H1 (cell line): ENCODE measurements at regions not wholly inside any gene's neighbourhood (a gene's known extent, or its start where the extent isn't known, plus 50 kb on each side); places are given as distances from the start of the nearest gene placed in this dataset.

ENCODE experiments used
- CTCF ChIA-PET: fragments of 300-600 bp; sonication (Branson Sonifier 250); formaldehyde crosslinking; loops from one replicate; lab custom pipeline; 2021; ENCODE audit not compliant: partially characterized antibody; lab: Charles Lee
- POLR2A ChIA-PET: fragments of 300-600 bp; sonication (Branson Sonifier 250); formaldehyde crosslinking; loops from one replicate; lab custom pipeline; 2021; ENCODE audit warnings: inconsistent platforms; ENCODE audit not compliant: partially characterized antibody; lab: Charles Lee
- DNase-seq, 2 experiments: peaks; one replicate each; pipeline versions ENCODE4 v3.0.0 to v3.0.0-alpha.2; 2010 to 2022; ENCODE audit warnings: low spot score in 2 of 2, low read depth in 1 of 2, mixed read lengths in 1 of 2
- FAIRE-seq: peaks from 2 replicates; lab custom pipeline; 2011; peaks lifted over from hg19 to GRCh38; lab: Jason Lieb, UNC
- H2AFZ ChIP-seq: 2 replicates; pipeline ENCODE4 v1.8.1; 2012; ENCODE audit warnings: low read length, inconsistent platforms
- H2AK5ac ChIP-seq: 2 replicates; pipeline ENCODE4 v1.6.1; 2013; ENCODE audit warnings: low read depth, low read length
- H2BK120ac ChIP-seq: replicated peaks from 2 replicates; pipeline ENCODE3; 2013; ENCODE audit warnings: low read depth, low read length, inconsistent platforms
- H2BK12ac ChIP-seq: 2 replicates; pipeline ENCODE4 v1.6.1; 2013; ENCODE audit warnings: low read depth, low read length
- H2BK15ac ChIP-seq: 2 replicates; pipeline ENCODE4 v1.6.1; 2013; ENCODE audit warnings: low read length
- H2BK20ac ChIP-seq: 2 replicates; pipeline ENCODE4 v1.6.1; 2013; ENCODE audit warnings: low read length
- H2BK5ac ChIP-seq: 2 replicates; pipeline ENCODE4 v1.6.1; 2013; ENCODE audit warnings: low read depth, low read length
- H3K14ac ChIP-seq: 2 replicates; pipeline ENCODE4 v1.6.1; 2013; ENCODE audit warnings: inconsistent platforms; ENCODE audit not compliant: insufficient read length
- H3K18ac ChIP-seq: 2 replicates; pipeline ENCODE4 v1.6.1; 2013; ENCODE audit warnings: low read length; ENCODE audit errors: extremely low read depth
- H3K23ac ChIP-seq: 2 replicates; pipeline ENCODE4 v1.6.1; 2013; ENCODE audit warnings: inconsistent platforms; ENCODE audit not compliant: insufficient read length
- H3K23me2 ChIP-seq: 2 replicates; pipeline ENCODE4 v1.6.1; 2013; ENCODE audit warnings: low read depth, low read length
- H3K27ac ChIP-seq: 2 replicates; pipeline ENCODE4 v1.6.1; 2011; ENCODE audit warnings: low read depth, low read length, inconsistent platforms
- H3K27me3 ChIP-seq, 4 experiments: replicated peaks in 1 of 4; 1 replicate in 1 of 4; 2 replicates in 3 of 4; pipeline versions ENCODE4 v1.6.1 to v1.8.1; 2011 to 2013; ENCODE audit warnings: low read length in 3 of 4, mild to moderate bottlenecking in 3 of 4, inconsistent platforms in 2 of 4, mixed read lengths in 2 of 4, moderate library complexity in 1 of 4; ENCODE audit not compliant: control insufficient read depth in 3 of 4, insufficient read depth in 3 of 4; ENCODE audit errors: extremely low read depth in 1 of 4
- H3K36me3 ChIP-seq, 4 experiments: 2 replicates each; pipeline versions ENCODE4 v1.6.1 to v1.8.1; 2011 to 2013; ENCODE audit warnings: mild to moderate bottlenecking in 4 of 4, low read length in 3 of 4, moderate library complexity in 2 of 4, control low read depth in 1 of 4, inconsistent platforms in 1 of 4; ENCODE audit not compliant: insufficient read depth in 4 of 4, control insufficient read depth in 2 of 4
- H3K4ac ChIP-seq: replicated peaks from 2 replicates; pipeline ENCODE3; 2013; ENCODE audit warnings: low read length, low read depth, mixed read lengths, inconsistent platforms; ENCODE audit not compliant: insufficient read length
- H3K4me1 ChIP-seq, 4 experiments: replicated peaks in 1 of 4; 1 replicate in 1 of 4; 2 replicates in 3 of 4; pipeline versions ENCODE4 v1.6.1 to v1.8.1; 2011 to 2013; ENCODE audit warnings: low read length in 3 of 4, inconsistent platforms in 2 of 4, mixed read lengths in 1 of 4; ENCODE audit not compliant: insufficient read depth in 4 of 4, control insufficient read depth in 3 of 4
- H3K4me2 ChIP-seq, 2 experiments: 2 replicates each; pipeline versions ENCODE4 v1.6.1 to v1.8.1; 2011 to 2013; ENCODE audit warnings: low read depth in 2 of 2, low read length in 2 of 2, control low read depth in 1 of 2, inconsistent platforms in 1 of 2, mild to moderate bottlenecking in 1 of 2; ENCODE audit not compliant: insufficient read depth in 1 of 2
- H3K4me3 ChIP-seq, 4 experiments: fragments of 200-600, 300-600 bp in 1 of 4; sonication (generic), shearing (Covaris generic), sonication (Bioruptor Twin) in 1 of 4; 2 replicates each; pipeline versions ENCODE4 v1.5.1 to v1.8.1; 2011 to 2016; ENCODE audit warnings: low read length in 4 of 4, low read depth in 3 of 4, control low read depth in 2 of 4, inconsistent platforms in 2 of 4, mild to moderate bottlenecking in 2 of 4, mixed read lengths in 1 of 4, moderate library complexity in 1 of 4; ENCODE audit not compliant: insufficient read depth in 2 of 4; ENCODE audit errors: extremely low read depth in 1 of 4
- H3K56ac ChIP-seq: replicated peaks from 2 replicates; pipeline ENCODE3; 2013; ENCODE audit warnings: low read depth, mild to moderate bottlenecking, mixed read lengths, low read length, inconsistent platforms; ENCODE audit not compliant: insufficient read length
- H3K79me1 ChIP-seq: 2 replicates; pipeline ENCODE4 v1.6.1; 2013; ENCODE audit warnings: low read depth, low read length, control low read depth
- H3K79me2 ChIP-seq, 2 experiments: 2 replicates each; pipeline versions ENCODE4 v1.6.1 to v1.8.1; 2012 to 2013; ENCODE audit warnings: low read length in 2 of 2, mild to moderate bottlenecking in 2 of 2, inconsistent platforms in 1 of 2; ENCODE audit not compliant: insufficient read depth in 2 of 2, control insufficient read depth in 1 of 2
- H3K9ac ChIP-seq, 4 experiments: replicated peaks in 1 of 4; 1 replicate in 1 of 4; 2 replicates in 3 of 4; pipeline versions ENCODE4 v1.6.1 to v1.8.1; 2011 to 2013; ENCODE audit warnings: low read depth in 3 of 4, low read length in 3 of 4, control low read depth in 2 of 4, mild to moderate bottlenecking in 2 of 4, moderate library complexity in 2 of 4, inconsistent platforms in 1 of 4; ENCODE audit errors: extremely low read depth in 1 of 4
- H3K9me3 ChIP-seq, 2 experiments: 2 replicates each; pipeline versions ENCODE4 v1.6.1 to v1.8.1; 2012 to 2013; ENCODE audit warnings: mild to moderate bottlenecking in 2 of 2, moderate library complexity in 2 of 2, control low read depth in 1 of 2, inconsistent platforms in 1 of 2, low read depth in 1 of 2, low read length in 1 of 2, mixed read lengths in 1 of 2; ENCODE audit not compliant: insufficient read depth in 2 of 2
- H4K20me1 ChIP-seq, 2 experiments: replicated peaks in 1 of 2; 2 replicates each; pipeline versions ENCODE3 to v1.8.1; 2011 to 2013; ENCODE audit warnings: inconsistent platforms in 2 of 2, low read length in 2 of 2, mild to moderate bottlenecking in 1 of 2; ENCODE audit not compliant: insufficient read depth in 2 of 2, control insufficient read depth in 1 of 2
- H4K5ac ChIP-seq: 2 replicates; pipeline ENCODE4 v1.6.1; 2013; ENCODE audit warnings: low read length, low read depth, mixed read lengths, inconsistent platforms; ENCODE audit not compliant: insufficient read length
- H4K8ac ChIP-seq: 2 replicates; pipeline ENCODE4 v1.8.0; 2013; ENCODE audit warnings: mild to moderate bottlenecking, moderate library complexity, low read length, inconsistent platforms; ENCODE audit not compliant: insufficient read depth; ENCODE audit errors: extremely low read depth
- H4K91ac ChIP-seq: replicated peaks from 2 replicates; pipeline ENCODE3; 2013; ENCODE audit warnings: low read length, mixed read lengths, inconsistent platforms; ENCODE audit not compliant: insufficient read length
- POLR2AphosphoS5 ChIP-seq: IDR thresholded peaks from 2 replicates; pipeline ENCODE4 v1.6.1; 2011; ENCODE audit warnings: low read depth, low read length
- SP2 ChIP-seq: IDR thresholded peaks from 2 replicates; pipeline ENCODE4 v1.6.1; 2012; ENCODE audit warnings: mild to moderate bottlenecking, low read length, inconsistent platforms
- ZNF274 ChIP-seq: IDR thresholded peaks from 2 replicates; pipeline ENCODE4 v1.7.0; 2012; ENCODE audit warnings: low read length, borderline replicate concordance; ENCODE audit errors: extremely low read depth
- WGBS, 2 experiments: shearing (Covaris generic) in 1 of 2; methylation state at CpG; one replicate each; pipeline versions ENCODE4 v1.1.6 to v1.1.7; 2013 to 2015; ENCODE audit warnings: low lambda C conversion rate in 2 of 2, mixed read lengths in 2 of 2, inconsistent platforms in 1 of 2, low coverage in 1 of 2, missing lambda C conversion rate in 1 of 2; ENCODE audit not compliant: insufficient replicate concordance in 2 of 2, insufficient coverage in 1 of 2, insufficient read length in 1 of 2; ENCODE audit errors: extremely low coverage in 1 of 2, missing lambda C conversion rate in 1 of 2; 5-methylcytosine and 5-hydroxymethylcytosine counted together

DNA sequence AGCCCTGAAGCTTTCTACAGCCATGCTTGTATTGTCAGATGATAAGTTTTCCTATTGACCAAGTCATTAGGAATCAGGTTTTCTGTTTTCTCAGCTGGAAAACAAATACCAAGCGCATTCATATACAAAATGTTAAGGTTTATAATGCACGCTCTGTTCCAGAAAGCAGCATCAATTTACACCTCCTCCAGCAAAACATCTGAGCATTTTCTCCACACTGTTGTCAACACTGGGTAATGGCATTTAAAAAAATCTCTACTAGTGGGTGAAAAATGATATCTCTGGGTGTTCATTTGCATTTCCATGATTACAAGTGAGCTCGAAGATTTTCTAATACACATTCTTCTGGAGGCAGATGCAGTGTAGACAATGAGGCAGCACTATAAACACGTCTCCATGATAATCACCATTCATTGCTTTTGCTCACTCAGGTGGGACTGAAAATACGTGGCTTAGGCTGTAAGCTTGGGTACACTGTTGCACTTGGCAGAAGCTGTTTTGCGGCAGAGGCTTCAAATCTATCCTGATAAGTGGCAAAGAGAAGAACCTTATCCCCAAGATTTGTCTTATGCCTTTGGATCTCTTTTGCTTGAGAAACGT lies 114.8 kb upstream of the PLPP4 start:
- ChIA-PET POLR2A (no interaction called here), CTCF (interaction anchor here (0.6 to 1.6 kb wide), 2 partner anchors 120 to 410 kb away, joined by 3 to 8 read pairs; no protein-coding TSS in a partner anchor)
- no peak overlapping the region for H4K8ac ChIP-seq
- no peak overlapping the region for H2AK5ac ChIP-seq
- H3K14ac ChIP-seq, result no peak overlapping the region
- no peak overlapping the region for H3K18ac ChIP-seq
- H3K4me1 ChIP-seq, result peaks cover 0 to 3% (median 0%) of the 10 kb centered on the region in 4 experiments; a peak in 2 of 7 replicates
- H3K36me3 ChIP-seq, result no peaks in the 10 kb centered on the region
- no peak overlapping the region for H3K9ac ChIP-seq
- no peak overlapping the region for H3K56ac ChIP-seq
- H3K9me3 ChIP-seq, result no peaks in the 10 kb centered on the region
- no peaks in the 10 kb centered on the region for H3K27me3 ChIP-seq
- H3K23me2 ChIP-seq, result no peaks in the 10 kb centered on the region
- H4K20me1 ChIP-seq, result no peaks in the 10 kb centered on the region
- H2BK15ac ChIP-seq, result no peak overlapping the region
- 67% methylated on average over 7 of the region's 7 CpGs; no CpG with 5 or more reads in 1 of the 2 experiments for whole genome bisulfite sequencing, 2 experiments
- no peak overlapping the region for H3K4me3 ChIP-seq
- no peak overlapping the region for H2BK12ac ChIP-seq
- no peaks in the 10 kb centered on the region for H3K79me2 ChIP-seq
- no peak overlapping the region for H2BK5ac ChIP-seq
- no peak overlapping the region for H4K5ac ChIP-seq
- no peaks in the 10 kb centered on the region for H3K79me1 ChIP-seq
- H4K91ac ChIP-seq, result no peak overlapping the region
- no peak overlapping the region for H3K27ac ChIP-seq
- no peak overlapping the region for H2BK120ac ChIP-seq
- DNase-seq (no peak), FAIRE-seq (no peak)
- no peak overlapping the region for H2BK20ac ChIP-seq
- H2AFZ ChIP-seq, result peak overlapping the region; percentile 87
- no peak overlapping the region for H3K4ac ChIP-seq
- no peak overlapping the region for H3K4me2 ChIP-seq
- no peak overlapping the region for H3K23ac ChIP-seq
- TF ChIP-seq POLR2AphosphoS5 (no peak), SP2 (no peak), ZNF274 (no peak)
